ENCODE measurements at regions not wholly inside any gene's neighbourhood (a gene's known extent, or its start where the extent isn't known, plus 50 kb on each side); places are given as distances from the start of the nearest gene placed in this dataset.

- TF ChIP-seq EZH2 (IDR thresholded peaks at IDR 0.05; ENCODE audit: borderline replicate concordance, insufficient read depth, low read depth, low read length, poor library complexity, severe bottlenecking) (no peak), CTCF (IDR thresholded peaks at IDR 0.05) (no peak)
- no CpG with 5 or more reads among the region's 4 CpGs for WGBS (ENCODE audit: insufficient coverage)
- Histone ChIP-seq H3K79me2 (ENCODE audit: control insufficient read depth, insufficient read depth, low read length) (no peaks in the 10 kb centered on the region), H3K27ac (ENCODE audit: low read length in 2 of 2) (no peak overlapping the region), H3K27me3 (replicated peaks in 1 of 4; ENCODE audit: control extremely low read depth in 1 of 4, control insufficient read depth in 3 of 4, insufficient read depth in 4 of 4, low read length in 3 of 4) (no peaks in the 10 kb centered on the region), H3K4me1 (ENCODE audit: control insufficient read depth in 2 of 2, insufficient read depth in 2 of 2, low read length in 2 of 2) (no peaks in the 10 kb centered on the region), H3K36me3 (replicated peaks in 1 of 2; ENCODE audit: control extremely low read depth in 1 of 2, control insufficient read depth in 1 of 2, extremely low read depth in 1 of 2, insufficient read depth in 2 of 2, low read length in 1 of 2) (no peaks in the 10 kb centered on the region), H3K9ac (ENCODE audit: low read length) (no peak overlapping the region), H3K4me3 (ENCODE audit: control extremely low read depth in 1 of 5, extremely low read depth in 1 of 5, insufficient read depth in 1 of 5, low read depth in 2 of 5, low read length in 4 of 5) (no peak overlapping the region), H2AFZ (ENCODE audit: insufficient read depth, low read depth, low read length, poor library complexity, severe bottlenecking) (no peak overlapping the region), H4K20me1 (ENCODE audit: control insufficient read depth, insufficient read depth, low read length, poor library complexity, severe bottlenecking) (no peaks in the 10 kb centered on the region), H3K9me3 (ENCODE audit: control extremely low read depth in 1 of 3, control insufficient read depth in 2 of 3, insufficient read depth in 1 of 3, low read length in 2 of 3) (no peaks in the 10 kb centered on the region), H3K4me2 (replicated peaks; ENCODE audit: low read depth, low read length, poor library complexity, severe bottlenecking) (no peak overlapping the region)
- DNase-seq (no peak), ATAC-seq (ENCODE audit: low read depth) (no peak)
- Mint-ChIP-seq H3K4me3 (no peak overlapping the region), H3K4me1 (no peaks in the 10 kb centered on the region), H3K27me3 (no peaks in the 10 kb centered on the region), H3K27ac (no peak overlapping the region), H3K9me3 (ENCODE audit: insufficient read depth) (no peaks in the 10 kb centered on the region)
- CTCF ChIA-PET, result no interaction called here
- POLR2A ChIA-PET, result no interaction called here
- intact Hi-C loops (cut with micrococcal nuclease), result no loop called here
These were observed 153.2 kb upstream of the GPR149 start for GRCh38 chr3:154583086-154583634.

- Histone ChIP-seq H3K79me2 (ENCODE audit: control insufficient read depth, insufficient read depth, low read length) (no peaks in the 10 kb centered on the region), H3K9ac (ENCODE audit: low read length) (no peak overlapping the region), H4K20me1 (ENCODE audit: control insufficient read depth, insufficient read depth, low read length, poor library complexity, severe bottlenecking) (no peaks in the 10 kb centered on the region), H3K4me1 (ENCODE audit: control insufficient read depth in 2 of 2, insufficient read depth in 2 of 2, low read length in 2 of 2) (no peaks in the 10 kb centered on the region), H3K4me3 (ENCODE audit: control extremely low read depth in 1 of 5, extremely low read depth in 1 of 5, insufficient read depth in 1 of 5, low read depth in 2 of 5, low read length in 4 of 5) (no peak overlapping the region), H3K27ac (ENCODE audit: low read length in 2 of 2) (no peak overlapping the region), H2AFZ (ENCODE audit: insufficient read depth, low read depth, low read length, poor library complexity, severe bottlenecking) (no peak overlapping the region), H3K4me2 (replicated peaks; ENCODE audit: low read depth, low read length, poor library complexity, severe bottlenecking) (no peak overlapping the region), H3K9me3 (ENCODE audit: control extremely low read depth in 1 of 3, control insufficient read depth in 2 of 3, insufficient read depth in 1 of 3, low read length in 2 of 3) (no peaks in the 10 kb centered on the region), H3K27me3 (replicated peaks in 1 of 4; ENCODE audit: control extremely low read depth in 1 of 4, control insufficient read depth in 3 of 4, insufficient read depth in 4 of 4, low read length in 3 of 4) (no peaks in the 10 kb centered on the region), H3K36me3 (replicated peaks in 1 of 2; ENCODE audit: control extremely low read depth in 1 of 2, control insufficient read depth in 1 of 2, extremely low read depth in 1 of 2, insufficient read depth in 2 of 2, low read length in 1 of 2) (no peaks in the 10 kb centered on the region)
- Mint-ChIP-seq H3K4me3 (no peak overlapping the region), H3K4me1 (no peaks in the 10 kb centered on the region), H3K27me3 (no peaks in the 10 kb centered on the region), H3K9me3 (ENCODE audit: insufficient read depth) (no peaks in the 10 kb centered on the region), H3K27ac (no peak overlapping the region)
- TF ChIP-seq EZH2 (IDR thresholded peaks at IDR 0.05; ENCODE audit: borderline replicate concordance, insufficient read depth, low read depth, low read length, poor library complexity, severe bottlenecking) (no peak), CTCF (IDR thresholded peaks at IDR 0.05) (no peak)
- ATAC-seq (ENCODE audit: low read depth) (no peak), DNase-seq (no peak)
- intact Hi-C loops (cut with micrococcal nuclease), result no loop called here
- ChIA-PET POLR2A (no interaction called here), CTCF (no interaction called here)
These were observed 152.5 kb upstream of the GPR149 start for GRCh38 chr3:154582501-154582900.

Measured in B cell (primary cell).